ENCODE measurements at regions not wholly inside any gene's neighbourhood (a gene's known extent, or its start where the extent isn't known, plus 50 kb on each side); places are given as distances from the start of the nearest gene placed in this dataset.
"Not testable (repeated sequence)": the region's sequence is repeated elsewhere in the genome, so short reads cannot be mapped to it uniquely, and the experiment has no call there.

DNA sequence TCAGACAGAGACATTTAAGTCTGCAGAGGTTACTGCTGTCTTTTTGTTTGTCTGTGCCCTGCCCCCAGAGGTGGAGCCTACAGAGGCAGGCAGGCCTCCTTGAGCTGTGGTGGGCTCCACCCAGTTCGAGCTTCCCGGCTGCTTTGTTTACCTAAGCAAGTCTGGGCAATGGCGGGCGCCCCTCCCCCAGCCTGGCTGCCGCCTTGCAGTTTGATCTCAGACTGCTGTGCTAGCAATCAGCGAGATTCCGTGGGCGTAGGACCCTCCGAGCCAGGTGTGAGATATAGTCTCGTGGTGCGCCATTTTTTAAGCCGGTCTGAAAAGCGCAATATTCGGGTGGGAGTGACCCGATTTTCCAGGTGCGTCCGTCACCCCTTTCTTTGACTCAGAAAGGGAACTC lies 245.0 kb upstream of the CDH2 start:
- not testable (repeated sequence) for H3K9me3 ChIP-seq (ENCODE audit: low read depth, low read length); H3K4me3 ChIP-seq (ENCODE audit: low read length); H3K4me1 ChIP-seq (ENCODE audit: insufficient read depth, low read length); H3K27me3 ChIP-seq (ENCODE audit: insufficient read depth, low read length)

DNA sequence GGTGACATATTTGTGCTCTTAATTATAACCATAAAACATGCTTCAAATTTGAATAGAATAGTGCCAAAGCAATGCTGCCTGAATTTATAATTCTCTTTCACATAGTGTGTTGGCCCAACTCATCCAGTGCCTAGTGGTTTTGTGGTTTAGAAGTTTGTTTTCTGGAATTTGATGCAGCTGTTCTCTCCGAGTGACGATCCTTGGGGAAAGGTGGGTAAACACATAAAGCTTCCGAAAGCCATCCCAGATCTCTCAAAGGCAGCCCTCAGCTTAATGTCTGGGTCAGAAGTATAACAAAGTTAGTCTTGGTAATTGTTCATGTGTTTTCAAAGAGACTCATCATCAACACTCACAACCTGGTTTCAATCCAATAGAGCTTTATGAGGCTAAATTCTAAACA lies 235.6 kb upstream of the CDH2 start:
- H3K9me3 ChIP-seq (ENCODE audit: low read depth, low read length) = no peaks in the 10 kb centered on the region
- no peak overlapping the region for H3K4me3 ChIP-seq (ENCODE audit: low read length)
- no peaks in the 10 kb centered on the region for H3K4me1 ChIP-seq (ENCODE audit: insufficient read depth, low read length)
- no peaks in the 10 kb centered on the region for H3K27me3 ChIP-seq (ENCODE audit: insufficient read depth, low read length)

DNA sequence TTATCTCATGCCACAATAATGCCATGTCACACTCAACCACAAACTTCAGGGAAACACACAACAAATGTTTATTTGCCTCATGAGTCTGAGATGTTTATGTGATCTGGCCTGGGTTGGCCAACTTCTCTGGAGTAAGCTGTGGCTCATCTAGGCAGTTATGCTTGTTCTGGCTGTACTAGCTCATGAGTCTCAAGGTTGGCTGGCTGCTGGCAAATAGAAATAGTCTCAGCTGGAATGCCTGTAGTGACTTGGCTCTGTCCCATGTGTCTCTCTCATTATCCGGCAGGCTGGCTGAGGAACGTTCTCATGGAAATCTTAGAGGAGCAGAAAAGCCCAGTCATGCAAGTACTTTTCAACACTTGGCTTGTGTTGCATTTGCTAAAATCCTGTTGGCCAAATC lies 234.9 kb upstream of the CDH2 start:
- Histone ChIP-seq H3K27me3 (ENCODE audit: insufficient read depth, low read length) (no peaks in the 10 kb centered on the region), H3K4me1 (ENCODE audit: insufficient read depth, low read length) (no peaks in the 10 kb centered on the region), H3K9me3 (ENCODE audit: low read depth, low read length) (no peaks in the 10 kb centered on the region), H3K4me3 (ENCODE audit: low read length) (no peak overlapping the region)

DNA sequence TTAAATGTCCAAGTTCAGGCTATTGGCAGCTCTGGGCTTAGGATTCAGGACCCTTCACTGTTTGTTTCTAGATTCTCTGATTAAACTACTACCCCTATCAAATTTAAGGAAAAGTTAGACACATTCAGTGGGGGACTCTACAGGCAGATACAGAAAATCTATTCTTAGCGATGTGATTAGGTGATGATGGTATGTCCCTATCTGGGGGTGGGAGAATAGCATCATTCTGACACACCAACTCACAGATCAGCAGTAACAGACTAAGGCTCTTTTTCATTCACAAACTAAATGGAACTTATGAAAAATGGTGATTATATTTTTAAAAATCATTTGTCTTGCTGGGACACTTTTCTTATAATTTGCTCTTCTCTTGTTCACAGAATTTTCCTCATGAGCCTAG lies 232.9 kb upstream of the CDH2 start:
- H3K9me3 ChIP-seq (ENCODE audit: low read depth, low read length) = no peaks in the 10 kb centered on the region
- H3K4me3 ChIP-seq (ENCODE audit: low read length) = no peak overlapping the region
- no peaks in the 10 kb centered on the region for H3K27me3 ChIP-seq (ENCODE audit: insufficient read depth, low read length)
- no peaks in the 10 kb centered on the region for H3K4me1 ChIP-seq (ENCODE audit: insufficient read depth, low read length)

DNA sequence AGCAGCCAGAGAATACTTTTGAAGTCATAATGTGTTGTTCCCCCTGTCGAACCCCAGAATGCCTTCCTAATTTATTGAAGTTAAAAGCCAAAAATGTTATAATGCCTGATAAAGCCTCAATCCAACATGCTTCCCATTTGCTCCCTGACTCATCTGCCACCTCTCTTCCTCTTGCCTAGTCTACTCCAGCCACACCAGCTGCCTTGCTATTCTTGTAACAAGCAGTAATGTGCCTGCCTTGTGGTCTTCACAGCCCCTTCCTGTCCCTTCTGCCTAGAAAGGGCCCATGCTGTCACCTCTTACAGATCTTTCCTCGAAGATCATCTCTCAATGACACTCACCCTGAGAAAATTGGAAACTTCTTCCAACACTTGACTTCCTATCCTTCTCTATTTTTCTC lies 231.6 kb upstream of the CDH2 start:
- no peaks in the 10 kb centered on the region for H3K4me1 ChIP-seq (ENCODE audit: insufficient read depth, low read length)
- no peaks in the 10 kb centered on the region for H3K9me3 ChIP-seq (ENCODE audit: low read depth, low read length)
- H3K4me3 ChIP-seq (ENCODE audit: low read length) = no peak overlapping the region
- H3K27me3 ChIP-seq (ENCODE audit: insufficient read depth, low read length) = no peaks in the 10 kb centered on the region

DNA sequence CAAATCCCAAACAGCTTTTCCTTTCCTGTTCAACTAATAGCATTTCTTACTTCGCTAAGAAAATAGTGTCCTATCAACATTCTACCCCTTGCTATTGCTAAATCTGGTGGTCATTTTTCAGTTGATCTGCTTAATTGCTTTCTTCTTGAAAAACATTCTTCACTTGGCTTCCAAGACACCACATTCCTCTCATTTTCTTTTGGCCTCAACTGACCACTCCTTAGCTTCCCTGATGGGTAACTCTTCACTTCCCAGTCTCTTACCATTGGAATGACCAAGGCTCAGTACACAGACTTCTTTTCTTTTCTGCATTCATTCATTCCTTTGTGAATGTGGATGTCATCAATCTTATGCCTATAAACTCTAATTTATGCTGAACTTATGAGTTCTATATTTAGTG lies 230.8 kb upstream of the CDH2 start:
- no peaks in the 10 kb centered on the region for H3K4me1 ChIP-seq (ENCODE audit: insufficient read depth, low read length)
- H3K4me3 ChIP-seq (ENCODE audit: low read length) = no peak overlapping the region
- H3K27me3 ChIP-seq (ENCODE audit: insufficient read depth, low read length) = no peaks in the 10 kb centered on the region
- no peaks in the 10 kb centered on the region for H3K9me3 ChIP-seq (ENCODE audit: low read depth, low read length)

DNA sequence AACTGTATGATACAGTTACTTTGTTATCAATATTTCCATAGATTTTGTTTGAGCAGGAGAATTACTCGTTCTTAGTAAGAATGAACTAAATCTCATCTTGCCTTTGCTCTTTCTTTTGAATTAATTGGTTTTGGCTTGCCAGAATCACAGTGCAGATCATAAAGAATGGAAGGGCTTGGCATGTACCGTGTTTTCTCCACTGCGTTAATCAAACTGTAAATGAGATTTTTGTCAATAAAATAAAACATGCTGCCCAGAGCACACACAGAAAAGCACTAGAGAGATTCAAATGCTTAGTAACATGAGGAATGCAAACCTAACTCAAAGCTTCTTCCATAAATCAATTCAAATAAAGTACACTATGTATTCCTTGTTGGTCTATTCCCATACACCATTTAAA lies 229.6 kb upstream of the CDH2 start:
- no peaks in the 10 kb centered on the region for H3K9me3 ChIP-seq (ENCODE audit: low read depth, low read length)
- H3K4me3 ChIP-seq (ENCODE audit: low read length) = no peak overlapping the region
- H3K4me1 ChIP-seq (ENCODE audit: insufficient read depth, low read length) = no peaks in the 10 kb centered on the region
- no peaks in the 10 kb centered on the region for H3K27me3 ChIP-seq (ENCODE audit: insufficient read depth, low read length)

DNA sequence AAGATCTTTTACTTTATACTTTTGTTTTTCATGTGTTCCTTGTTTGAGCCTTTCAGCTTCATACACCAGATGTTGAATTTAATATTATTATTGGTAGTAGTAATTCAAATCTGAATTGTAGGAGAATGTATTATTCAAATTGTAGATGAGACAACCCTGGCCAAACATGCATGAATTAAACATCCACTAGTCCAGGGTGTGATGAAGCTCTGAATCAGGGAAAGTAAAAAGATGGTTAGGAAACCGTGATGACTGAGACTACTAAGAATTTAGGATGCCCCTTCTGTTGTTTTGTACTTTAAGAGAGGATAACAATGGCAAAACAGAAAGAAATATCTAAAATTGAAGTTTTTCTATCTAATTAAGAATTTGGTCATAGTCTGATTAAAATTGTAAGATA lies 227.8 kb upstream of the CDH2 start:
- Histone ChIP-seq H3K4me3 (ENCODE audit: low read length) (no peak overlapping the region), H3K27me3 (ENCODE audit: insufficient read depth, low read length) (no peaks in the 10 kb centered on the region), H3K9me3 (ENCODE audit: low read depth, low read length) (no peaks in the 10 kb centered on the region), H3K4me1 (ENCODE audit: insufficient read depth, low read length) (no peaks in the 10 kb centered on the region)

DNA sequence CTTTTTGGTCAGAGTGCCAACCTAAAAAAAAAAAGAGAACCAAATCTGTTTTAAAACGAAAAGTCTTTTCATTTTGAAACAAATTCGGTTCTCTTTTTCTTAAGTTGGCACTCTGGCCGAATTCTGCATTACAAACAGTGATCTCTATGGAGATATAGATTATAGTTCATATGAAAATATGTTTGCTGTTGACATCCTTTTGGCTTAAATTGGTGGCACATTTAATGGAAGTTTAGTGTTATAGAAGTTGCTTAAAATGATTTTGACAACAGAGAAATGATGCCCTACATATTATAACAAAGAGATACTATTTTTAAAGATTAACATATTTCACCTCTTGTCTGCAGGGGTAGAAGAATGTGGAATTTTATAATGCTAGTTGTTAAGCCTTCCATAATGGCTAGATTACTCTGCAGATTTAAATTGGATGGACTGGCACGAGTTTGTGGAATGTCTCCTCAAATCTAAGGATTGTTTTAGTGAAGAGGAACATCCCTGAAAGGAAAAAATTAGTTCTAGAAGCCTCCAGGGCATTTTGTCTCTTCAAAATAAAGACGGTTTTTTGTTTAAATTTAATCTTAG lies 222.9 kb upstream of the CDH2 start:
- H3K4me1 ChIP-seq (ENCODE audit: insufficient read depth, low read length) = no peaks in the 10 kb centered on the region
- no peaks in the 10 kb centered on the region for H3K27me3 ChIP-seq (ENCODE audit: insufficient read depth, low read length)
- H3K4me3 ChIP-seq (ENCODE audit: low read length) = no peak overlapping the region
- no peaks in the 10 kb centered on the region for H3K9me3 ChIP-seq (ENCODE audit: low read depth, low read length)

DNA sequence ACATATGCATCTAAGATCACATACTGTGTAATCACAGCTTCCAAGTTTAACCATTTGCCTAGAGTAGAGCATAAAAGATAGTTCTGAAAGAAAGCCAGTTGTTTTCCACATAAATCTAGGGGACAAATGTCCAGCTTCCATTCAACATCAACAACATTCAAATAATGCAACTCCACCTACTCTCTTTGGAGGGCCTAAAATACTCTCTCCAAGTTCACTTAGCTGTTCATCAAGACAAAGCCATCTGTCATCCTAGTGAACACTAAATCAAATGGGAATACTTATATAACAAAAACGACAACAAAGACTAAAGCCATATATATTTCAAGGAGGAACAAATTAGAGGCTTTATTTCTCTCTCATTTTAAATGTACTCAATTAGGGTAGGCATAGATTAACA lies 221.5 kb upstream of the CDH2 start:
- no peak overlapping the region for H3K4me3 ChIP-seq (ENCODE audit: low read length)
- no peaks in the 10 kb centered on the region for H3K4me1 ChIP-seq (ENCODE audit: insufficient read depth, low read length)
- no peaks in the 10 kb centered on the region for H3K27me3 ChIP-seq (ENCODE audit: insufficient read depth, low read length)
- peaks cover 3% of the 10 kb centered on the region for H3K9me3 ChIP-seq (ENCODE audit: low read depth, low read length)

DNA sequence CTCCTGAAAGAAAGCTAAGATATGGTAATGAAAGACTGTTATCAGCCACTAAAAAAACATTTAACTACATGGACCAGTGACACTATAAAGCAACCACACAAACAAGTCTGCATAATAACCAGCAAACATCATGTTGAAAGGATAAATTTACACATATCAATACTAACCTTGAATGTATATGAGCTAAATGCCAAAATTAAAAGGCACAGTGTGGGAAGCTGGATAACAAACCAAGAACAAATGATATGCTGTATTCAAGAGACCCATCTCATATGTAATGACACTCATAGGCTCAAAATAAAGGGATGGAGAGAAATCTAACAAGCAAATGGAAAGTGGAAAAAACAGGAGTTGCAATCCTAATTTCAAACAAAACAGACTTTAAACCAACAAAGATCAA lies 213.1 kb upstream of the CDH2 start:
- Histone ChIP-seq H3K4me1 (ENCODE audit: insufficient read depth, low read length) (no peaks in the 10 kb centered on the region), H3K4me3 (ENCODE audit: low read length) (no peak overlapping the region), H3K27me3 (ENCODE audit: insufficient read depth, low read length) (no peaks in the 10 kb centered on the region), H3K9me3 (ENCODE audit: low read depth, low read length) (peaks cover 14% of the 10 kb centered on the region)

DNA sequence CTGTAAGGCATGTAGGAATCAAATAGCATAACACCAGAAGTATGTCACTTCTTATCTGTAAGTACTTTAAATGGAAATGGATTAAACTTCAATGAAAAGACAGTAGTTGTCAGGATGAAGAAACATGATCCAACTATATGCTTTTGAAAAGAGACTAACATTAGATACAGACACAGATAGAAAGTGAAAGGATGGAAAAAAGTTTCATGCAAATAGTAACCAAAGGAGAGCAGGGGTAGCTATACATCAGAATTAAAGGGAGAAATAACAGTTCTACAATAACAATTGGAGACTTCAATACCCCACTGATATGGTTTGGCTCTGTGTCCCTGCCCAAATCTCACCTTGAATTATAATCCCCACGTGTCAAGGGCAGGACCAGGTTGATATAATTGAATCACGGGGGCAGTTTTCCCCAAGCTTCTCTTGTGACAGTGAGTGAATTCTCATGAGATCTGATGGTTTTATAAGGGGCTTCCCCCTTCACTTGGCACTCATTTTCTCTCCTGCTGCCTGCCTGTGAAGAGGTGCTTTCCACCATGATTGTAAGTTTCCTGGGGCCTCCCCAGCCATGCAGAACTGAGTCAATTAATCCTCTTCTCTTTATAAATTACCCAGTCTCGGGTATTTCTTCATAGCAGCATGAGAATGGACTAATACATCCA lies 205.4 kb upstream of the CDH2 start:
- Histone ChIP-seq H3K4me3 (ENCODE audit: low read length) (no peak overlapping the region), H3K4me1 (ENCODE audit: insufficient read depth, low read length) (no peaks in the 10 kb centered on the region)

DNA sequence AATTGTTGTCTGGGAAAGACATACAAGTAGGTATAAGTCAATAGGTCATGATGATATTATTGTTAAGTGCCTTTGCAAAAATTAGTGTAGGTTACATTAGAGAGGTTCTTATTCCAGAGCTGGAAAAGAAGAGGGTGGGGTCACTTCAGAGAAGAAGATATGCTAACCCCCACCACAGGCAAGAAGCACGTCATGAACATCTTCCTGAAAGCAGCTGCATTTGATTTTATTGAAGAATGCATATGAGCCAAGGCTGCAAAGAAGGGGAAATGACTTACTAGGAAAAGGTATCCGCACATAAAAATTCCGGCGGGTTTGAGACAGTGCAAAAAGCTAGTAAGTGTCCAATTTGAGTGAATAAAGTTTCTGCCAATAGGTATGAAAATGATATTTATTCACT lies 195.3 kb upstream of the CDH2 start:
- Histone ChIP-seq H3K27me3 (ENCODE audit: insufficient read depth, low read length) (no peaks in the 10 kb centered on the region), H3K4me1 (ENCODE audit: insufficient read depth, low read length) (no peaks in the 10 kb centered on the region), H3K9me3 (ENCODE audit: low read depth, low read length) (no peaks in the 10 kb centered on the region), H3K4me3 (ENCODE audit: low read length) (no peak overlapping the region)

More for the DNA sequence above, 205.4 kb upstream of the CDH2 start:
- Histone ChIP-seq H3K9me3 (ENCODE audit: low read depth, low read length) (no peaks in the 10 kb centered on the region), H3K27me3 (ENCODE audit: insufficient read depth, low read length) (no peaks in the 10 kb centered on the region)

DNA sequence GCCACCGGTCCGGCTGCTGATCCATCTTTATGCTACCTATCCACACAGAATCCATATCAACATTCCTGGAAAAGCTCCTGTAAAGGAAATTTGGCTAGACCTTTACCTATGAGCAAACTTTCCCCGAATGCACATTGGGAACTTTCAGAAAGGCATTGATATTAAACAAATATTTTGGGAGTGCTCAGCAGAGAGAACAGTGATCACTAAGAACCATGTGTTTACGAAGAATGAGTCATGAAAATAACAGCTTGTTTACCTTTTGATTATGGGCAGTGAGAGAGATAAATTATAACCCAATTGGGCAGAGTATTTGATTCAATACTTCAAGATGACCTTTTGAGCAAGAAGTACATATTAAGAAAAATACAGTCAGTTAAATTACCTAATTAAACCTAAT lies 189.7 kb upstream of the CDH2 start:
- Histone ChIP-seq H3K4me3 (ENCODE audit: low read length) (no peak overlapping the region), H3K4me1 (ENCODE audit: insufficient read depth, low read length) (no peaks in the 10 kb centered on the region), H3K9me3 (ENCODE audit: low read depth, low read length) (no peaks in the 10 kb centered on the region), H3K27me3 (ENCODE audit: insufficient read depth, low read length) (no peaks in the 10 kb centered on the region)

DNA sequence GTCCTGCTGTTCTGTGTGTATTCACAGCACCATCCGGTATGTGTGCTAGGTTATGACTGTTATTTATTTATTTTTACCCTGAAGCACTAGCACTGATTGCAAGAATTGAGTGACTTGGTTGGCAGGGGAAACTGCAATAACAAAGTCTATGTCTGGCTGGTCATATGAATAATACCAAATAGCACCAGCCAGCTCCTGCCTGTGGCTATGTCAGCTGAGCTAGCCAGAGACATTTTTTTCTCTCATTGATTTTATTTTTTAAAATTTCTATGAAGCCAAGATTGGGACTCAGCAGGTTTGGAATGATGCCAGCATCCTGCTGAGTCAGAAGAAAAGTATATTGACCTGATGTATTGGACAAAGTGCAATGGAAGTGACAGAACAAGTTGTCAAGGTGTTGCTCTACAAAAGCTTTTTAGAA lies 188.5 kb upstream of the CDH2 start:
- Histone ChIP-seq H3K4me1 (ENCODE audit: insufficient read depth, low read length) (no peaks in the 10 kb centered on the region), H3K9me3 (ENCODE audit: low read depth, low read length) (no peaks in the 10 kb centered on the region), H3K27me3 (ENCODE audit: insufficient read depth, low read length) (no peaks in the 10 kb centered on the region), H3K4me3 (ENCODE audit: low read length) (no peak overlapping the region)

DNA sequence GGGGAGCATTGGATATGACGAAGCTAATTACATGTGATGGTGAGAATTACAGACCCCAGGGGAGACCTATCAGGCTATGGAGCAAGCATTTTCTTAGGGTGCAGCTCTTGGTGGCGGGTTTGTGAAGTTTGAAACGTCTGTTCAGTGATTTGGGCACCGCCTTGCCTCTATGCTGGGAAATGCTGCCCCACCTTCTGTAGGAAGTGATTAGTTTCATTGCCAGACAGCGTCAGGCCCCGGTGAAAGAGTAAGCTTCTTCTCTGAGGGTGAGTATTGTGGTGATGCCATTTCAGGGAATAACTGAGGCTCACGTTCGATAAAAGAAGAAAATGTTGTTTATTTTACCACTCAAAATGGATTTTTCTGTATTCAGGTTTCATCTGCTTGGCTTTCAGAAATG lies 186.2 kb upstream of the CDH2 start:
- H3K9me3 ChIP-seq (ENCODE audit: low read depth, low read length) = no peaks in the 10 kb centered on the region
- no peaks in the 10 kb centered on the region for H3K27me3 ChIP-seq (ENCODE audit: insufficient read depth, low read length)
- no peak overlapping the region for H3K4me3 ChIP-seq (ENCODE audit: low read length)
- H3K4me1 ChIP-seq (ENCODE audit: insufficient read depth, low read length) = no peaks in the 10 kb centered on the region

Measured in mononuclear cell (primary cell).